GM19468 (cell line): ENCODE measurements at regions not wholly inside any gene's neighbourhood (a gene's known extent, or its start where the extent isn't known, plus 50 kb on each side); places are given as distances from the start of the nearest gene placed in this dataset.
"Not testable (repeated sequence)": the region's sequence is repeated elsewhere in the genome, so short reads cannot be mapped to it uniquely, and the experiment has no call there.

Experiments used
- ATAC-seq: cut with Tn5 transposase; IDR thresholded peaks from one replicate; pipeline ENCODE4 v1.9.1; 2021; ENCODE audit warnings: mild to moderate bottlenecking, moderate library complexity, moderate number of reproducible peaks; ENCODE audit not compliant: unreplicated experiment; ENCODE audit errors: extremely low read depth

DNA sequence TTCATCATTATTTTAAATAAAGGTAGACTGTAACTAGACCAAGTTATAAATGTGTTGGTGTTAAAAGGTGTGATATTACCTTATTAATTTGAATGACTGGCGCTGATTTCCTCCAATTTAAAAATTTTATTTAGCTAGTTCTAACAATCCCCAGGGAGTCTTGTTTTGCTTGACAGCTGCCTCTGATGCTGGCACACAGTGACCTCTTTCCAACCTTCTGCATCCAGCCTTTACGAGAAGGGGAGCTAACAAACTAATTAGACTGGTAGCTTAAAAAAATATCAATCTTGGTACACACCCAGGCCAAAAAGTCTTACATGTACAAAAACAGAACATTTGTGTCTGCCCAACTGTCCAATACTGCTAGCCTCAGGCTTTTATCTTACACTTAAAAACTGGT, 51.8 kb upstream of the ENPEP start:
- no peak for ATAC-seq

DNA sequence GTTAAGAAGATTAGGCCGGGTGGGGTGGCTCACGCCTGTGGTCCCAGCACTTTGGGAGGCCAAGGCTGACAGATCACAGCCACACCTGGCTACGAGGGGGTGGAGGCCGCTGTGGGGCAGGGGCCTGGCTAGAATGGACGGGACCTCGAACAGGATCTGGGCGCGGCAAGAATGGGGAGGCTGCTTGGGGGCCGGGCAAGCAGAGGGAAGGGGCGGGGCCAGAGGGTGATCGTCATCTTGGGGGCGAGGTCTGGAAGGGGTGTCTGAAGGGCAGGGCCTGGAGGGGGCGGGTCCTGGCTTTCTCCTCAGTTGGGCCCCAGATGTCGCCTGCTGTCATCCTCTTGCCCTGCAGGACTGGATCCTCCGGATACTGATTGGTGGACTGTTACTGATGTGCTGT, 57.3 kb upstream of the ENPEP start:
- no peak for ATAC-seq

DNA sequence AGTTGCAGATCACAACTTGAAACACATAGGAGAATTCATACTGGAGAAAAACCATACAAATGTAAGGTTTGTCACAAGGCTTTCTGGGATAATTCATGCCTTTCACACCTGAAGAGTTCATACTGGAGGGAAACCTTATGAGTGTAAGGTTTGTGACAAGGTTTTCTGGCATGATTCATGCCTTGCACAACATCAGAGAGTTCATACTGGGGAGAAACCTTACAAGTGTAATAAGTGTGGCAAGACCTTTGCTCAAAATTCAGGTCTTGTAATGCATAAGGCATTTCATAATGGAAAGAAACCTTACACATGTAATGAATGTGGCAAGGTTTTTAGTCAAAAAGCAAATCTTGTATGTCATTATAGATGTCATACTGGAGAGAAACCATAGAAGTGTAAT, 58.8 kb upstream of the ENPEP start:
- ATAC-seq, result no peak

DNA sequence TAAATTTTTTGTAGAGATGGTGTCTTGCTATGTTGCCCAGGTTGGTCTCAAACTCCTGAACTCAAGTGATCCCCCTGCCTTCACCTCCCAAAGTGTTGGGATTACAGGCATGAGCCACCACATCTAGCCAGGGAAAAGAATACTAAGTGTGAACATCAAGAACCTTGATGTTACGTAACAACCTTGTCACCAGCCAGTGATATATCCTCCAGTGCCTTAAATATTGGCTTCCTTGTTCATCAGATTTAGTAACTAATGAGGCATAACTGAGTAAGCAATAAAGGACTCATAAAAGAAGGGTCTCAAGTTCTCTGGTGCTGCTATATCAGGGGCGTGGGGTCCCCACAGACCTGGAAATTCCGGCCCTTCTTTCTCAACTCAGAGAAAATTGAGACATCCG, 60.5 kb upstream of the ENPEP start:
- ATAC-seq, result no peak

DNA sequence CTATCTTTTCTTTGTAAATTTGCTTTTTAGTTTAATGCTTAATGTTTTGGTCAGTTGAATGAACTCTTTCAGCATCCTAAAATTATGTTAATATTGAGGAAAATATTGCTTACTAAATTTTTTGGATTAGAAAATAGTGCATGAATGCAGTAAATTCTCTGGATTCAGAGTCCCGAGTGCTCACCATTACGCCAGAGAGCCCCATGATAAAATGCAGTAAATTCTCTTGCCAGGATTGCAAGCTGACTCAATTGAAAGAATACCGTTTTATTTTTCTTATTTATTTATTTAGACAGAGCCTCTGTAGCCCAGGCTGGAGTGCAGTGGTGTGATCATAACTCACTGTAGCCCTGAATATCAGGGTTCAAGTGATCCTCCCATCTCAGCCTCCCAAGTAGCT, 60.9 kb upstream of the ENPEP start:
- no peak for ATAC-seq

DNA sequence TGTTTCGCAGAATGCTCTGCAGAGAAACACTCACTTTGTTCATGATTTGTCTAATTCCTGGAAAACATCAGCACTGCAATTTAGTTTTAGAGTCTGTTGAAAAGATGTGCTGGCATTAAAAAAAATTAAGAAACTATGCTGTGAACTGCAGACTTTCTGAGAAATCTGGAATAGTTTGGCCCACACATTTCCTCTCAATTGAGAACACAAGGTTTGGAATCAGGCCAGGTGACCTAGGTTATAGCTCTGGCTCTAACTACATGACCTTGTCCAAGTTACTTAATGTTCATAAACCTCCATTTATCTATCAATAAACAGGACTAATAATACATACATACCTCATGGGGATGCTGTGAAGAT, 61.4 kb upstream of the ENPEP start:
- no peak for ATAC-seq

DNA sequence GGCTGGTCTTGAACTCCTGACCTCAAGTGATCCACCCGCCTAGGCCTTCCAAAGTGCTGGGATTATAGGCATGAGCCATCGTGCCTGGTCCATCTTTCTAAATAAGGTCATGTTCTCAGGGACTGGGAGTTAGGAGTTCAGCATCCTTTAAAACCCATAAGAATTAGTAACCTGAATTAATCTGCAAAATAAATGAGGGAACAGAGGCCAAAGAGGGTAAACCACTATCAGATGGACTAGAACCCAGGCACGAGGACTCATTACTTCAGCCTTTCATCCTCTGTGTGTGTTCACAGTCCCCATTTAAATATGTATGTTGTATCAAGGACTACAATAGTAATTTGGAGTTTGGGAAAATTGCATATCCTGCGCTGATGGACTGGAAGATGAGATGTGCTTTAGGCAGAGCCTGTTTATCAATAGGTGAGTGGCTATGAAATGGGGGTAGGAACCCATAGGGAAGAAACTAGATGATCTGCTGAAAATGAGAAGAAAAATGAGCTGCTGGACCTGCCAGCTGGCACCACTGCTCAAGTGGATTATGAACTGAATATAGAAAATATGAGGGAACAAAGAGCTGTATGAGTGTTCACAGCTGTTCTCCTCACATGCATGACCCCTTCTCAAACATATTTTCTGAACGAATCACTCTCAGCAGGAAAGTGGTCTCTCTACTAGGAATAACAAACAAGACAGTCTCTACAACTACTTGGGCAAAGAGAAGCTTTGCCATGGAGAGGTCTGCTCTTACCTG, 62.0 kb upstream of the ENPEP start:
- not testable (repeated sequence) for ATAC-seq

DNA sequence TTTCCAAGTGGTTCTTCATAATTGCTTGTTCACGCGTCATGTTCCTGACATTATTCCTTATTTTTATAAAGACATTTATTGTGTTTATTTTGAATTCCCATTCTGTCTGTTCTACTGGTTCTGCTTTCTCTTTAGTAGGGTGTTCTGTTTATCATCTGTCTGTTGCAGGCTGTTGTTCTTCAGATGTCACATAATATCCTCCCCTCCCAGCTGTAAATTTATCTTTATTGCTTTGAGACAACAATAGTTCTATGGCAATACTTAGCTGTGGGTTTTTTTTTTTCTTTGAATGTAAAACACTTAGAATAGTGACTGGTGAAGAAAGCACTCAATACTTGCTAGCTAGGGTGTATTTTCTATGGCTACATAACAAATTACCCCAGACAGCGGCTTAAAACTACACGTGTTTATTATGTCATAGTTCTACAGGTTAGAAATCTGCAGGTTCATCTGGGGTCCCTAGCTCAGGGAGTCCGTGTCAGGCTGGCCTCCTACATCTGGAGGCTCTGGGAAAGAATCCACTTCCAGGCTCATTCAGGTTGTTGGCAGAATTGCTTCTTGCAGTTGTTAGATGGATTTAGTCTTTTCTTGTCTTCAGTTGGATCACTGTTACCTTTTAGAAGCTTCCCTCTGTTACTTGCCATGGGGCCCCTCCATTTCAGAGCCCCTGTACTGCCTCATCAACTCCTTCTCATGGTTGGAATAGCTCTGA, 63.4 kb upstream of the ENPEP start:
- ATAC-seq, result no peak

DNA sequence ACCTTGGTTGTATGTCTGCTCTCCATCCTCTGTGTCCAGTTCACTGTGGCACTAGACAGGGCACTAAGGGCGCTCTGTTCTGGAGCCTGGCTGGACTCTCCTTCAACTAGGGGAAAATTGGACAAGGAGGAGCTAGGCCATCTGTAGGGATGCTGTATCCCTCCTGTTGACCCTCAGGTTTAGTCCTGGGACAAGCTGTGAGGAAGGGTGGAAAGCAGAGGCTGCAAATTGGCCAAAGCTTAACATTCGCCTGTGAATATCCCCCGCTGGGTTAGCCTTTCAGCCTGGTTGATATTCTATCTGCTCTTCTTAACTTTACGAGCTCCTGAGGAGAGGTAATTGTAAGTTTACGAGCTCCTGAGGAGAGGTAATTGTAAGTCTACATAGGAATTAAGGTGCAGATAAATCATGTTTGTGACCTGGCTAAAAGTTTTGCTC, 64.4 kb upstream of the ENPEP start:
- ATAC-seq, result no peak

DNA sequence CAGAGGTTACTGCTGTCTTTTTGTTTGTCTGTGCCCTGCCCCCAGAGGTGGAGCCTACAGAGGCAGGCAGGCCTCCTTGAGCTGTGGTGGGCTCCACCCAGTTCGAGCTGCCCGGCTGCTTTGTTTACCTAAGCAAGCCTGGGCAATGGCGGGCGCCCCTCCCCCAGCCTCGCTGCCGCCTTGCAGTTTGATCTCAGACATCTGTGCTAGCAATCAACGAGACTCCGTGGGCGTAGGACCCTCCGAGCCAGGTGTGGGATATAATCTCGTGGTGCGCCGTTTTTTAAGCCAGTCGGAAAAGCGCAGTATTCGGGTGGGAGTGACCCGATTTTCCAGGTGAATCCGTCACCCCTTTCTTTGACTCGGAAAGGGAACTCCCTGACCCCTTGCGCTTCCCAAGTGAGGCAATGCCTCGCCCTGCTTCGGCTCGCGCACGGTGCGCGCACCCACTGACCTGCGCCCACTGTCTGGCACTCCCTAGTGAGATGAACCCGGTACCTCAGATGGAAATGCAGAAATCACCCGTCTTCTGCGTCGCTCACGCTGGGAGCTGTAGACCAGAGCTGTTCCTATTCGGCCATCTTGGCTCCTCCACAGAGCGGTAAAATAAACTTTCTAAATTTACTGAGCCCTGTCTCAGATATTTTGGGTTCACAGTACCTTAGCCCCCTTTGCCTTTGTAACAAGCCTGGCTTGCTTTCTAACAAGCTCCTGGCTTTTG, 64.9 kb upstream of the ENPEP start:
- ATAC-seq, result not testable (repeated sequence)

DNA sequence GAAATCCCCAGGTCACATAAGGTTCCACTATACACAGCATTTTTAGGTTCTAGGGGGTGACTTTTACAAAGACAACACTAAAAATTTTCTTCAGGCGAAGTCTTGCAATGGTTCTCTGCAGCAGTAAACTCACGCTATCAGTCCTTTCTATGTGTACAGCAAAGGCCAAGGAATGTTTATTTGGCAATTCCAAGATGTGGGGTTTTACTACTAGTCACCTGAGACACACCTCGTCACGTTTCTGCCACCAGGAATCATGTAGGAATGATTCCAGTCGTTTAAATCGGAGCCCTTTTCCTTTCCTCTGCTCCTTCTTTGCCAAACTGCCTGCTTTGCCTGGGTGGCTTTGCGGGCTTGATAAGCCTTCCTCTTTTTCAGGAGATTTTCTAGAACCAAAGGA, 75.9 kb upstream of the ENPEP start:
- no peak for ATAC-seq

DNA sequence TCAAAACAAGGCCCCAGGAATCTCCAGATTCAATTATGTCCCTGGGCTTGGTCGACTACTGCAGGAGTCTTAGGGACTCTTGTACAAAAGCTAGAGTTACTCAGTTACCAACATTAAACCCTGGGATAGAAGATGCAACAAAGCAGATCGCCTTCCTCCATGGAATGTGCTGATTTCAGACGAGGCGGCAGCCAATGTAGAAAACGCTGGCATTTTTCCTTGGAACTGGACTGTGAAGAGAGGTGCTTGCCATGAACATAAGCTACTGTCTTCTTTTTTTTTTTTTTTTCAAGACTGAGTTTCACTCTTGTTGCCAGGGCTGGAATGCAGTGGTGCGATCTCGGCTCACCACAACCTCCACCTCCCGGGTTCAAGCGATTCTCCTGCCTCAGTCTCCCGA, 76.9 kb upstream of the ENPEP start:
- ATAC-seq, result not testable (repeated sequence)

DNA sequence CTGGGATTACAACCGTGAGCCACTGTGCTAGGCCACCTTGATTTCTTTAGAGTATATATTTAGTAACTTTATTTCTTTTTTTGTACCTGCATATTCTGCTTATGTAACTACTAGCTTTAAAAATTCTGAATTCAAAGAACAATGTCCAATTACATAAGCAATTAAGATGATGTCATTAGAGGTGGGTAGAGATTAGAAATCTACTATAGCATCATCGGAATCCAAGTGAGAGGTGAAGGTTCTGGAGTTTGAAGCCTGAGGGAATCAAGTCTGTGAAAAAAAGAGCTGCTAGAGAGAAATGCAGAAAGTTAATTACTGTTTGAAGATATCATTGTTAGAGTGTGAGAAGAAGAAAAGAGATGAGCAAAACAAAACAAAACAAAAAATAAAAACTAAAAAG, 79.0 kb upstream of the ENPEP start:
- no peak for ATAC-seq

DNA sequence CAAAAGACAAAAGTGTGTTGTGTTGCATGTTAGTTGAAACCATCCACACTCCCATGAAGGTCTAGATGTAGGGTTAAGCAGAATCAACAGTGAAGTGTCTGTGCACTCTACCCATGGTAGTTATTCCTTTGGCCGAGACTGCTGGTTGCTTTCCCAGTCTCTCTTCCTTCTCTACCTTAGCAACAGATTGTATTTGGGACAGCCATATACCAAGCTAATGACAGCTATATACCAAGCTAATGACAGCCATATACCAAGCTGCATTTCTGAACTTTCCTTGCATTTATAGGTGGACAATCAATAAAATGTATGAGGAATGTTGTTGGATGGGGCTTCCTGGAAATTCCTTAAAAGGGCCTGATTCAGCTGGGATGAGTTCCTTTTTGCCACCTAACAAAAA, 80.5 kb upstream of the ENPEP start:
- no peak for ATAC-seq

DNA sequence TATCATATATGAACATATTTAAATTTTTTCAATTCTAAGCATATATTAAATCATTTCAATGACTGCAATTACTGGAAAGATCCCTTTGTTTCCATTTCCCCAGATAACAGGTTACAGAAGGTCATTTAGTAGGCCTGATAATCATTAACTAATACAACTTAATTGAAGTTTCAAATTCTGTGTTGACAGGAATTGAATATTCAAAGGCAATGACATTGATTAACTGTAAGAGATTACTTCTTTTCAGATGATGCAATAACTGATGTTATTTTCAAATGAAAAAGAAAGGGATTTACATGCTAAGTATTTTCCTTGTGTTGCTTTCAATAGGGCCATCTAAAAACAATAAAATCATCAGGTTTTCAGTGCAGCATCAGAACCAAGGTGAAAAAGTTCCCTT, 81.1 kb upstream of the ENPEP start:
- ATAC-seq, result no peak

DNA sequence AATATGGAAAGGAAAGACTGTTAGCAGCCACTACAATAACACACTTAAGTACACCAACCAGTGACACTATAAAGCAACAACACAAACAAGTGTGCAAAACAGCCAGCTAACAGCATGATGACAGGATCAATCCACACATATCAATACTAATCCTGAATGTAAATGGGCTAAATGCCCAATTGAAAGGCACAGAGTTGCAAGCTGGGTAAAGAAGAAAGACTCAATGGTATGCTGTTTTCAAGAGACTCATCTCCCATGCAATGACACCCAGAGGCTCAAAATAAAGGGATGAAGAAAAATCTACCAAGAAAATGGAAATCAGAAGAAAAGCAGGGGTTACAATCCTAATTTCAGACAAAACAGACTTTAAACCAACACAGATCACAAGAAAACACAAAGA, 94.2 kb upstream of the ENPEP start:
- ATAC-seq, result no peak

DNA sequence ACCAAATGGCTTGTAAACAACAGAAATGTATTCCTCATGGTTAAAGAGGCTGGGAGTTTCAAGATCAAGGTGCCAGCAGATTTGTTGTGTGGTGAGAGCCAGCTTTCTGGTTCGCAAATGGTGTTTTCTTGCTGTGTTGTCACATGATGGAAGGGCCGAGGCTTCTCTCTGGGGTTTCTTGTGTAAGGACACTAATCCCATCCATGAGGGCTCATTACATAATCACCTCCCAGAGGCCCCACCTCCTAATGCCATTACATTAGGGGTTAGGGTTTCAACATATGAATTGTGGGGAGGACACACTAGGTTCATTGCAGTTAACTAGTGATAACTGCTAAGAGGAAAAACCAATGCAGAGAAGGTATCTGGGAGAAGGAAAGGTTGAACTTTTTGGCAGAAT, 103.5 kb upstream of the ENPEP start:
- ATAC-seq, result no peak

DNA sequence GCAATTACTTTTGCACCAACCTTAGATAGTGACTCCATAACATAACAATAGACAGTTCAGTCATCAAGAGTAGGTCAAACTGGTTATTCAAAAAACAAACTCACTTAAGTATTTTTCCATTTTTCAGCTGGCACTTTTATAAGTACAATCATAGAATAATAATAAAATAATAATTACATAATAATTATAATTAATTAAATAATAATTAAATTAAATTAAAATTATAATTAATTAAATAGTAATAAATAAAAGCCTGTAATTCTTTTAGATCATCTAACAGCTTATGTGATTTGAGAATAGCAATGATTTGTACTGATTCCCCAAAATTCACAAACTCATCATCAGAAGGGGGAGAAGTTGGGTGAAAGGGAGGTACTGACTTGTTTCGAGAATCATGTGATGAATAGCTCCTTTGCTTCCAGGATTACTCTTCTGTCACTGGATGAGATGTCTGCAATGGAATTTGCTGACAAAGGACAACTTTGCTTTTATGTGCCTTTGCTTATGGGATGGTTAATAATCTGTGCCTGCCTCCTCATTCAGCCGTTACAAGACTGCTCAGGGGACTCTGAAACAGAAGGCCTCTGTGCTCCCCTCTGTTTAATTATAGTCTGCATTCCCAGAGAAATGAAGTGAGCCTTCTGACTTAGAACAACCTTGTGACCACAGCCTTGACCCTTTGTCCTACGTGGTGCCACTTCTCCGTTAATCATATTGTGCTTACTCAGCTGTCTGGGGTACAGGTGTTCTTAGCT, 104.8 kb upstream of the ENPEP start:
- ATAC-seq, result no peak

DNA sequence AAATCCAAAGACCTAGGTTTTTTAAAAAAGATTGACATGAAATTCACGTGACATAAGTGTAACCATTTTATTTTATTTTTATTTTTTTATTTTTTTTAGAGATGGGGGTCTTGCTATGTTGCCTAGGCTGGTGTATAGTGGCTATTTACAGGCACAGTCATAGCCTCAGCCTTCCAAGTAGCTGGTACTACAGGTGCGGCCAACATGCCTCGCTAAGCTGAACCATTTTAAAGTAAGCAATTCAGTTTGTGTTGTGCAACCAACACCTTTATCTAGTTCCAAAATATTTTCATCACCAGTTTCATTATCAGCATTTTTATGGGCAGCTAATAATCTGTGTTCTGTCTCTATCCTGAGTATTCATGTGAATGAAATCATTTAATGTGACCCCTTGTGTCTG, 107.5 kb upstream of the ENPEP start:
- ATAC-seq, result no peak

DNA sequence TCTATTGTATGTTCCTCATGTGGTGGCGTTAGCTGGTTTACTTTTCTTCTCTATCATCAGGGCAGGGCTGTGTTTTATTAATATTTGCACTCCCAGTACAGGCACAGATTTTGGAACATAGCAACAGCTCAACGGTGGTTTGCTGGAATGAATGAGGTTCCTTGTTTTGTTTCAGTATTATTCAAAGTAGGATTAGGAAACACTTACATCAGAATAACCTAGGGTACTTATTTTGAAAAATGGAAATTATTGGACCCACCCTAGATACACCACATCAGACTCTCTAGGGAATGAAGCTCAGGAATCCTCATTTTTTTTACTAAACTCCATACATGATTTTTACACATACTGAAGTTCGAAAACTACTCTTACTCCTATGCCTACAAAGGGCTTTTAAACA, 108.8 kb upstream of the ENPEP start:
- ATAC-seq, result no peak

DNA sequence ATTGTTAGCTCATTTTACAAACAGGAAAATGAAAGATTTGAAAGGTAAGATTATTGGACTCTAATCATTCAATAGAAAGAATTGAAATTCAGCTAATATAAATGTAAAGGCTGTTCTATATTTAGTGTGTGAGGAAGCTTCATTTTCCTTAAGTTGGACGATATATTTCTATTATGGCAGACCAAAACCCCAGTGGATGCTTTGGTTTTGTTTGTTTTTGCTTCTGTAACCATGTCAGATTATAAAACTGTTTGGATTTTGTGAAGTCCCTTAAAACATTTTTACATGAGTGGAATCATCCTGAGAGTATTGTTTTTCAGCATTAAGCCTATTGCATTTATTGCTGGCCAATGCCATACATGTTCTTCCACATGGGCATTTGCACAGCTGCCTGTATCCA, 110.2 kb upstream of the ENPEP start:
- no peak for ATAC-seq
